ENCODE measurements at regions not wholly inside any gene's neighbourhood (a gene's known extent, or its start where the extent isn't known, plus 50 kb on each side); places are given as distances from the start of the nearest gene placed in this dataset.

DNA sequence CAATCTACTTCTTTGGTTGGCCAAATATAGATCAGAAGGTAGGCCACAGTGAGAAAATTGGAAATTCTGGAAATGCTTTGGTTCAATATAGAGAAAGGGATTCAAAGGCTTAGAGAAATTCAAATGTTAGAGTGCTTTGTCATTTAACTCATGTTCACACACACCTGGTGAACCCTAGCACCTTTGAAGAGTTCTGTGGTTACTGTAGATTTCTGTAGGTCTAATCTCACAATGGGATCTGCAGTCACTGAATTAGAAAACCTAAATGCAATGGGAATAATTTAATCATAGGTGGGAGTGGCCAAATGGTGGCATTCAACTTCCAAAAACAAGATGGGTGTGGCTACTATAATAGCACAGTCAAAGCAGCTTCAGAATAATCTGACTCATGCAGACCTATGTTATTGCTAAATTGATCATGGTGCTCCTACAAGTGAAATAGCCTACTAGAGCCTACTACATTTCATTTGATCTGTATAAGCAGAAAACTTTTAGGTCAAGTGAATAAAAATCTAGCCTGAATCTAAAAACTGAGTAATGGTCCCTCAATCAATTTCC, 1152.9 kb downstream of the PCDH9 start:
- TF ChIP-seq, protein P1, sequence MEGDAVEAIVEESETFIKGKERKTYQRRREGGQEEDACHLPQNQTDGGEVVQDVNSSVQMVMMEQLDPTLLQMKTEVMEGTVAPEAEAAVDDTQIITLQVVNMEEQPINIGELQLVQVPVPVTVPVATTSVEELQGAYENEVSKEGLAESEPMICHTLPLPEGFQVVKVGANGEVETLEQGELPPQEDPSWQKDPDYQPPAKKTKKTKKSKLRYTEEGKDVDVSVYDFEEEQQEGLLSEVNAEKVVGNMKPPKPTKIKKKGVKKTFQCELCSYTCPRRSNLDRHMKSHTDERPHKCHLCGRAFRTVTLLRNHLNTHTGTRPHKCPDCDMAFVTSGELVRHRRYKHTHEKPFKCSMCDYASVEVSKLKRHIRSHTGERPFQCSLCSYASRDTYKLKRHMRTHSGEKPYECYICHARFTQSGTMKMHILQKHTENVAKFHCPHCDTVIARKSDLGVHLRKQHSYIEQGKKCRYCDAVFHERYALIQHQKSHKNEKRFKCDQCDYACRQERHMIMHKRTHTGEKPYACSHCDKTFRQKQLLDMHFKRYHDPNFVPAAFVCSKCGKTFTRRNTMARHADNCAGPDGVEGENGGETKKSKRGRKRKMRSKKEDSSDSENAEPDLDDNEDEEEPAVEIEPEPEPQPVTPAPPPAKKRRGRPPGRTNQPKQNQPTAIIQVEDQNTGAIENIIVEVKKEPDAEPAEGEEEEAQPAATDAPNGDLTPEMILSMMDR (IDR thresholded peaks at IDR 0.05; ENCODE audit: low read depth, low read length, poor library complexity, severe bottlenecking) = no peak
- no peak for TF ChIP-seq EZH2phosphoT487 (IDR thresholded peaks at IDR 0.05; ENCODE audit: borderline replicate concordance, low read length)
